DOHH2 (cell line): ENCODE measurements at regions not wholly inside any gene's neighbourhood (a gene's known extent, or its start where the extent isn't known, plus 50 kb on each side); places are given as distances from the start of the nearest gene placed in this dataset.

Experiments used
- H3F3A ChIP-seq: fragments of 200-600 bp; sonication (generic), shearing (Covaris generic); 2 replicates; pipeline ENCODE4 v1.6.0; 2016; ENCODE audit warnings: antibody characterized with exemption, mild to moderate bottlenecking; ENCODE audit not compliant: control insufficient read depth, insufficient read depth
- H3K27ac ChIP-seq: fragments of 200-600 bp; sonication (generic); 2 replicates; pipeline ENCODE4 v1.5.1; 2014; ENCODE audit warnings: low read depth, mild to moderate bottlenecking, low read length, moderate library complexity
- H3K27me3 ChIP-seq: fragments of 200-600 bp; sonication (generic); 2 replicates; pipeline ENCODE4 v1.6.1; 2014; ENCODE audit warnings: mild to moderate bottlenecking, low read length, mixed read lengths; ENCODE audit not compliant: control insufficient read depth
- H3K36me3 ChIP-seq: fragments of 200-600 bp; sonication (generic); 2 replicates; pipeline ENCODE4 v1.6.1; 2014; ENCODE audit warnings: mild to moderate bottlenecking, low read length, moderate library complexity, mixed read lengths; ENCODE audit not compliant: control insufficient read depth
- H3K4me1 ChIP-seq: fragments of 200-600 bp; sonication (generic); 2 replicates; pipeline ENCODE4 v1.6.1; 2014; ENCODE audit warnings: mild to moderate bottlenecking, low read length, mixed read lengths; ENCODE audit not compliant: control insufficient read depth
- H3K4me2 ChIP-seq: fragments of 200-600 bp; sonication (generic); 2 replicates; pipeline ENCODE4 v1.6.0; 2014; ENCODE audit warnings: mild to moderate bottlenecking, low read length, moderate library complexity
- H3K4me3 ChIP-seq: fragments of 200-600 bp; sonication (generic); 2 replicates; pipeline ENCODE4 v1.5.1; 2014; ENCODE audit warnings: mild to moderate bottlenecking, low read length, mixed read lengths
- H3K79me2 ChIP-seq: fragments of 200-600 bp; sonication (generic); 2 replicates; pipeline ENCODE4 v1.6.1; 2014; ENCODE audit warnings: mild to moderate bottlenecking, low read length, mixed read lengths; ENCODE audit not compliant: control insufficient read depth
- H3K9me2 ChIP-seq: fragments of 200-600 bp; sonication (generic); replicated peaks from 2 replicates; pipeline ENCODE4 v1.6.1; 2014; ENCODE audit warnings: mild to moderate bottlenecking, low read length, mixed read lengths; ENCODE audit not compliant: control insufficient read depth
- H3K9me3 ChIP-seq: fragments of 200-600 bp; sonication (generic); 2 replicates; pipeline ENCODE4 v1.6.1; 2014; ENCODE audit warnings: antibody characterized with exemption, low read length, mixed read lengths; ENCODE audit not compliant: control insufficient read depth, insufficient read depth
- H4K20me1 ChIP-seq: fragments of 200-600 bp; sonication (generic); 2 replicates; pipeline ENCODE4 v1.6.0; 2014; ENCODE audit warnings: low read depth, mild to moderate bottlenecking, antibody characterized with exemption, low read length, moderate library complexity; ENCODE audit not compliant: control insufficient read depth, insufficient read depth
- CTCF ChIP-seq: fragments of 200-600 bp; sonication (generic); IDR thresholded peaks from one replicate; pipeline ENCODE4 v1.5.1; 2014; ENCODE audit warnings: antibody characterized with exemption, mild to moderate bottlenecking, low read depth, low read length; ENCODE audit not compliant: poor library complexity, severe bottlenecking
- EZH2phosphoT487 ChIP-seq: fragments of 200-600 bp; sonication (generic); IDR thresholded peaks from 2 replicates; pipeline ENCODE4 v1.6.1; 2017; ENCODE audit warnings: borderline replicate concordance, mild to moderate bottlenecking, antibody characterized with exemption, low read length, moderate library complexity, mixed read lengths

- H3K27ac ChIP-seq, result no peak overlapping the region
- no peaks in the 10 kb centered on the region for H4K20me1 ChIP-seq
- no peaks in the 10 kb centered on the region for H3K27me3 ChIP-seq
- H3K4me1 ChIP-seq, result 0 out of 2 replicates have a peak, but pooled peaks cover 4% of the 10 kb centered on the region
- H3F3A ChIP-seq, result no peaks in the 10 kb centered on the region
- H3K4me3 ChIP-seq, result no peak overlapping the region
- no peaks in the 10 kb centered on the region for H3K79me2 ChIP-seq
- no peaks in the 10 kb centered on the region for H3K36me3 ChIP-seq
- H3K9me2 ChIP-seq, result no peaks in the 10 kb centered on the region
- TF ChIP-seq EZH2phosphoT487 (no peak), CTCF (no peak)
- no peaks in the 10 kb centered on the region for H3K9me3 ChIP-seq
- H3K4me2 ChIP-seq, result no peak overlapping the region
These were observed 59.1 kb downstream of the ELAPOR2 start for GRCh38 chr7:87000344-87000743.

GRCh38 chr7:86999750-87000149 is 59.7 kb downstream of the ELAPOR2 start:
- no peaks in the 10 kb centered on the region for H3F3A ChIP-seq
- H3K79me2 ChIP-seq, result no peaks in the 10 kb centered on the region
- H3K4me2 ChIP-seq, result no peak overlapping the region
- H4K20me1 ChIP-seq, result no peaks in the 10 kb centered on the region
- H3K4me3 ChIP-seq, result no peak overlapping the region
- 0 out of 2 replicates have a peak, but pooled peaks cover 4% of the 10 kb centered on the region for H3K4me1 ChIP-seq
- TF ChIP-seq CTCF, result no peak
- TF ChIP-seq EZH2phosphoT487, result no peak
- no peaks in the 10 kb centered on the region for H3K36me3 ChIP-seq
- no peaks in the 10 kb centered on the region for H3K9me2 ChIP-seq
- no peaks in the 10 kb centered on the region for H3K27me3 ChIP-seq
- H3K27ac ChIP-seq, result no peak overlapping the region
- no peaks in the 10 kb centered on the region for H3K9me3 ChIP-seq

- Histone ChIP-seq H4K20me1 (no peaks in the 10 kb centered on the region), H3K4me3 (no peak overlapping the region), H3K9me3 (no peaks in the 10 kb centered on the region), H3K36me3 (peaks cover 4% of the 10 kb centered on the region; the same call in 1 of the 2 replicates), H3F3A (0 out of 2 replicates have a peak, but pooled peaks cover 3% of the 10 kb centered on the region), H3K27ac (no peak overlapping the region), H3K4me1 (peaks cover 16% of the 10 kb centered on the region), H3K79me2 (no peaks in the 10 kb centered on the region), H3K9me2 (no peaks in the 10 kb centered on the region), H3K27me3 (no peaks in the 10 kb centered on the region), H3K4me2 (no peak overlapping the region)
- TF ChIP-seq EZH2phosphoT487 (no peak), CTCF (no peak)
These were observed 63.6 kb downstream of the ELAPOR2 start for GRCh38 chr7:86995814-86996213.
